ENCODE measurements at regions not wholly inside any gene's neighbourhood (a gene's known extent, or its start where the extent isn't known, plus 50 kb on each side); places are given as distances from the start of the nearest gene placed in this dataset.
"Not testable (repeated sequence)": the region's sequence is repeated elsewhere in the genome, so short reads cannot be mapped to it uniquely, and the experiment has no call there.

- peaks cover 3 to 5% of the 10 kb centered on the region in 2 donors for H3K36me3 Mint-ChIP-seq
- DNase-seq, result no peak
- H3K27me3 Mint-ChIP-seq, result peaks cover 55 to 65% of the 10 kb centered on the region in 2 donors
- no peak for ATAC-seq (replicated peaks)
- H3K4me1 Mint-ChIP-seq, result peaks cover 3 to 4% of the 10 kb centered on the region in 2 donors
- H3K27ac Mint-ChIP-seq, result no peak overlapping the region
- peaks cover 5 to 11% of the 10 kb centered on the region in 2 donors for H3K9me3 Mint-ChIP-seq
- no peak overlapping the region for H3K4me3 Mint-ChIP-seq
Measured at GRCh38 chr20:50331469-50332363, 141.1 kb downstream of the CEBPB start.

GRCh38 chr20:50332491-50332980, 141.9 kb downstream of the CEBPB start:
- ATAC-seq (replicated peaks) (no peak), DNase-seq (no peak)
- Mint-ChIP-seq H3K27me3 (peaks cover 55 to 62% of the 10 kb centered on the region in 2 donors), H3K9me3 (peaks cover 5 to 11% of the 10 kb centered on the region in 2 donors), H3K27ac (no peak overlapping the region), H3K4me1 (peaks cover 3 to 4% of the 10 kb centered on the region in 2 donors), H3K4me3 (no peak overlapping the region), H3K36me3 (peaks cover 3 to 5% of the 10 kb centered on the region in 2 donors)

GRCh38 chr20:50333131-50333670, 142.6 kb downstream of the CEBPB start:
- peaks cover 5 to 7% of the 10 kb centered on the region in 2 donors for H3K4me1 Mint-ChIP-seq
- H3K4me3 Mint-ChIP-seq, result no peak overlapping the region
- ATAC-seq (replicated peaks), result no peak
- H3K36me3 Mint-ChIP-seq, result no peaks in the 10 kb centered on the region
- H3K27ac Mint-ChIP-seq, result no peak overlapping the region
- H3K9me3 Mint-ChIP-seq, result peaks cover 0 to 5% of the 10 kb centered on the region in 2 donors
- DNase-seq, result no peak
- H3K27me3 Mint-ChIP-seq, result peaks cover 50 to 60% of the 10 kb centered on the region in 2 donors

- DNase-seq (no peak), ATAC-seq (replicated peaks) (no peak)
- Mint-ChIP-seq H3K4me1 (peaks cover 11 to 13% of the 10 kb centered on the region in 2 donors), H3K9me3 (peaks cover 0 to 5% of the 10 kb centered on the region in 2 donors), H3K27me3 (peaks cover 49 to 61% of the 10 kb centered on the region in 2 donors), H3K4me3 (no peak overlapping the region), H3K27ac (no peak overlapping the region), H3K36me3 (no peaks in the 10 kb centered on the region)
Measured at GRCh38 chr20:50333812-50334211, 143.2 kb downstream of the CEBPB start.

GRCh38 chr20:50334512-50334911, 143.9 kb downstream of the CEBPB start:
- H3K9me3 Mint-ChIP-seq; H3K36me3 Mint-ChIP-seq; H3K27ac Mint-ChIP-seq; DNase-seq; H3K4me3 Mint-ChIP-seq; ATAC-seq (replicated peaks): not testable (repeated sequence)
- Mint-ChIP-seq H3K4me1 (peaks cover 16 to 20% of the 10 kb centered on the region in 2 donors), H3K27me3 (peaks cover 46 to 58% of the 10 kb centered on the region in 2 donors)

GRCh38 chr20:50335105-50335504, 144.5 kb downstream of the CEBPB start:
- Mint-ChIP-seq H3K4me1 (peaks cover 22 to 26% of the 10 kb centered on the region in 2 donors), H3K27ac (no peak overlapping the region), H3K36me3 (no peaks in the 10 kb centered on the region), H3K27me3 (peaks cover 41 to 52% of the 10 kb centered on the region in 2 donors), H3K9me3 (peaks cover 0 to under 1% of the 10 kb centered on the region in 2 donors), H3K4me3 (no peak overlapping the region)
- peak in 1 of 2 donors; percentile 30 for ATAC-seq (replicated peaks)
- no peak for DNase-seq

GRCh38 chr20:50335866-50336265, 145.2 kb downstream of the CEBPB start:
- H3K4me1 Mint-ChIP-seq, result peaks cover 26 to 32% of the 10 kb centered on the region in 2 donors
- H3K27me3 Mint-ChIP-seq, result peaks cover 38 to 48% of the 10 kb centered on the region in 2 donors
- no peak overlapping the region for H3K27ac Mint-ChIP-seq
- no peaks in the 10 kb centered on the region for H3K36me3 Mint-ChIP-seq
- H3K4me3 Mint-ChIP-seq, result no peak overlapping the region
- DNase-seq (no peak), ATAC-seq (replicated peaks) (no peak)
- H3K9me3 Mint-ChIP-seq, result no peaks in the 10 kb centered on the region

- ATAC-seq (replicated peaks) (no peak), DNase-seq (no peak)
- H3K27me3 Mint-ChIP-seq, result peaks cover 31 to 44% of the 10 kb centered on the region in 2 donors
- no peak overlapping the region for H3K4me3 Mint-ChIP-seq
- peaks cover 26 to 35% of the 10 kb centered on the region in 2 donors for H3K4me1 Mint-ChIP-seq
- no peak overlapping the region for H3K27ac Mint-ChIP-seq
- H3K36me3 Mint-ChIP-seq, result no peaks in the 10 kb centered on the region
- no peaks in the 10 kb centered on the region for H3K9me3 Mint-ChIP-seq
Measured at GRCh38 chr20:50336661-50337060, 146.0 kb downstream of the CEBPB start.

GRCh38 chr20:50337521-50338466, 147.2 kb downstream of the CEBPB start:
- peaks cover 33 to 48% of the 10 kb centered on the region in 2 donors for H3K27me3 Mint-ChIP-seq
- peaks cover 36 to 46% of the 10 kb centered on the region in 2 donors for H3K4me1 Mint-ChIP-seq
- ATAC-seq (replicated peaks), result no peak
- no peak for DNase-seq
- H3K4me3 Mint-ChIP-seq, result no peak overlapping the region
- H3K36me3 Mint-ChIP-seq, result no peaks in the 10 kb centered on the region
- no peaks in the 10 kb centered on the region for H3K9me3 Mint-ChIP-seq
- peak overlapping the region; percentile 91 for H3K27ac Mint-ChIP-seq

GRCh38 chr20:50338479-50339391, 148.1 kb downstream of the CEBPB start:
- Mint-ChIP-seq H3K27ac (peak overlapping the region; percentile 91), H3K36me3 (no peaks in the 10 kb centered on the region), H3K27me3 (peaks cover 35 to 50% of the 10 kb centered on the region in 2 donors), H3K4me1 (peaks cover 36 to 52% of the 10 kb centered on the region in 2 donors), H3K9me3 (no peaks in the 10 kb centered on the region), H3K4me3 (peak overlapping the region; percentile 70 to 78)
- DNase-seq (peak; percentile 77), ATAC-seq (replicated peaks) (peak; percentile 88 to 89)

- no peak for ATAC-seq (replicated peaks)
- H3K27me3 Mint-ChIP-seq, result peaks cover 41 to 58% of the 10 kb centered on the region in 2 donors
- DNase-seq, result no peak
- H3K36me3 Mint-ChIP-seq, result no peaks in the 10 kb centered on the region
- peaks cover 39 to 52% of the 10 kb centered on the region in 2 donors for H3K4me1 Mint-ChIP-seq
- peak overlapping the region; percentile 70 to 78 for H3K4me3 Mint-ChIP-seq
- no peaks in the 10 kb centered on the region for H3K9me3 Mint-ChIP-seq
- peak overlapping the region; percentile 91 for H3K27ac Mint-ChIP-seq
Measured at GRCh38 chr20:50339466-50339901, 148.9 kb downstream of the CEBPB start.

GRCh38 chr20:50340541-50340940, 149.9 kb downstream of the CEBPB start:
- Mint-ChIP-seq H3K27me3 (peaks cover 46 to 66% of the 10 kb centered on the region in 2 donors), H3K36me3 (no peaks in the 10 kb centered on the region), H3K4me3 (peak overlapping the region in 1 of 2 donors; percentile 63), H3K4me1 (peaks cover 36 to 47% of the 10 kb centered on the region in 2 donors), H3K9me3 (no peaks in the 10 kb centered on the region), H3K27ac (no peak overlapping the region)
- ATAC-seq (replicated peaks) (no peak), DNase-seq (no peak)

GRCh38 chr20:50341050-50341449, 150.4 kb downstream of the CEBPB start:
- Mint-ChIP-seq H3K27ac (no peak overlapping the region), H3K27me3 (peaks cover 47 to 66% of the 10 kb centered on the region in 2 donors), H3K4me3 (no peak overlapping the region), H3K9me3 (no peaks in the 10 kb centered on the region), H3K4me1 (peaks cover 37 to 48% of the 10 kb centered on the region in 2 donors), H3K36me3 (no peaks in the 10 kb centered on the region)
- no peak for DNase-seq
- ATAC-seq (replicated peaks), result no peak
